ENCODE measurements at regions not wholly inside any gene's neighbourhood (a gene's known extent, or its start where the extent isn't known, plus 50 kb on each side); places are given as distances from the start of the nearest gene placed in this dataset.

DNA sequence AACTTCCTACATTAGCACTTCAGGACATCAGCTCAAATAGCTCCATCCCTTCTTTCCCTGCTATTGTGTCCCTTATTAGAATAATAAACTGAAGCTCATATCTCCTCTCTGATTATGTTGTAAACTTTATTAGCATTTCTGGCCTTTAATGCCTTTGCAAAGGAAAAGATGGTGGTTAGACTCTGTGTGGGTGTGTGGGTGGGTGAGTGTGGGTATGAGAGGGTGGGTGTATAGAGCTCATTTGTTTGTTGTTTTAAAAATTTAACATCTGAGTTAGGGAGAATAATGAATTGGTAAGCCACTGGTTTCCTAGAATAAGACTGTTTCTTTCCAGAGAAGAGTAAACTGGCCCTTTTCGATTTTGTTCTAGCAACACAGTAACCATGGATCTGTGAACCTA is 70.6 kb upstream of the L3MBTL3 start:
- TF ChIP-seq POLR2A (IDR thresholded peaks at IDR 0.05), result no peak
- TF ChIP-seq, protein P1, sequence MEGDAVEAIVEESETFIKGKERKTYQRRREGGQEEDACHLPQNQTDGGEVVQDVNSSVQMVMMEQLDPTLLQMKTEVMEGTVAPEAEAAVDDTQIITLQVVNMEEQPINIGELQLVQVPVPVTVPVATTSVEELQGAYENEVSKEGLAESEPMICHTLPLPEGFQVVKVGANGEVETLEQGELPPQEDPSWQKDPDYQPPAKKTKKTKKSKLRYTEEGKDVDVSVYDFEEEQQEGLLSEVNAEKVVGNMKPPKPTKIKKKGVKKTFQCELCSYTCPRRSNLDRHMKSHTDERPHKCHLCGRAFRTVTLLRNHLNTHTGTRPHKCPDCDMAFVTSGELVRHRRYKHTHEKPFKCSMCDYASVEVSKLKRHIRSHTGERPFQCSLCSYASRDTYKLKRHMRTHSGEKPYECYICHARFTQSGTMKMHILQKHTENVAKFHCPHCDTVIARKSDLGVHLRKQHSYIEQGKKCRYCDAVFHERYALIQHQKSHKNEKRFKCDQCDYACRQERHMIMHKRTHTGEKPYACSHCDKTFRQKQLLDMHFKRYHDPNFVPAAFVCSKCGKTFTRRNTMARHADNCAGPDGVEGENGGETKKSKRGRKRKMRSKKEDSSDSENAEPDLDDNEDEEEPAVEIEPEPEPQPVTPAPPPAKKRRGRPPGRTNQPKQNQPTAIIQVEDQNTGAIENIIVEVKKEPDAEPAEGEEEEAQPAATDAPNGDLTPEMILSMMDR (IDR thresholded peaks at IDR 0.05), result no peak

All from lower leg skin (tissue), 3 donors.